Lower leg skin (tissue), 3 donors: ENCODE measurements at regions not wholly inside any gene's neighbourhood (a gene's known extent, or its start where the extent isn't known, plus 50 kb on each side); places are given as distances from the start of the nearest gene placed in this dataset.

Experiments used
- POLR2A ChIP-seq, 2 donors: fragments of 450-650 bp; IDR thresholded peaks; one replicate each; pipeline ENCODE4 v1.6.1; 2016 to 2017; ENCODE audit warnings: antibody characterized with exemption in 2 of 2, mild to moderate bottlenecking in 1 of 2, moderate library complexity in 1 of 2
- TF ChIP-seq, protein P1 (sequence below), 3 donors: fragments of 450-650 bp; IDR thresholded peaks; one replicate each; pipeline ENCODE4 v1.5.1; 2016; ENCODE audit warnings: antibody characterized with exemption in 3 of 3, mild to moderate bottlenecking in 3 of 3, moderate library complexity in 2 of 3

DNA sequence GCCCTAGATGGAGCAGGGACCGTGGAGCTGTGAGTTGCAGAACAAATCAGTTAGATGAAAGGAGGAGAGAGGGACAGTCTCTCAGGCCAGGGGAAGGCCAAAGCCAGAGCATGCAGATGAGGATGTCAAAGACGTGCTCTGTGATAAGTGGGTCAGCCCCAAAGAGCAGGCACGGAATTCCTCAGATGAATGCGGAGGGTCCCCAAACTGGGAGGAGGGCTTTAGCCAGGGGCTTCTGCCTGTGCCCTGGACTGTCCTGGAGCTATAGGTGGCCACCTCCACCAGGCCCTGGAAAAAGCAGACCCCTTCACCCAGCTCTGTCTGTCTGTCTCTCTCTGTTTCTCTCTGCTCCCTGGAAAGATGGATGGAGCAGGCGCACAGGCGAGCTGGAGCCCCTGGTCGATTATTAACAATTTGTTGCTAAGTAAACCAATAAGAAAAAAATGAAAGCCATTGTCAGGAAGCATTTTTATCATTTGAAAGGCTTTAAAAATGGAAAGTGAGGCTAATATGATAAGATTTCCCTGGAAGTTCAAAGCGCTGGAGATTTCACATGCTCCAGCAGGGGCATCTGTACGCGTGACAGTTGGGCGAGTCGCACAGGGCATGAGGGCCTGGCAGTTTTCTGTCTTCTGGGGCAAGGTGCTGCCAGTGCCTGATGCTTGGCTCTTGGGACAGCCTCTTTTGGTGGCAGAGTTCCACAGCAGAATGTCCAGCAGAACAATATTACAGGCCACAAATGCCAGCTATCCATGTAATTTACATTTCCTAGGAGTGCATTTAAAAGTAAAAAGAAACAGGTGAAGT, 241.0 kb downstream of the GLI2 start:
- TF ChIP-seq, protein P1, sequence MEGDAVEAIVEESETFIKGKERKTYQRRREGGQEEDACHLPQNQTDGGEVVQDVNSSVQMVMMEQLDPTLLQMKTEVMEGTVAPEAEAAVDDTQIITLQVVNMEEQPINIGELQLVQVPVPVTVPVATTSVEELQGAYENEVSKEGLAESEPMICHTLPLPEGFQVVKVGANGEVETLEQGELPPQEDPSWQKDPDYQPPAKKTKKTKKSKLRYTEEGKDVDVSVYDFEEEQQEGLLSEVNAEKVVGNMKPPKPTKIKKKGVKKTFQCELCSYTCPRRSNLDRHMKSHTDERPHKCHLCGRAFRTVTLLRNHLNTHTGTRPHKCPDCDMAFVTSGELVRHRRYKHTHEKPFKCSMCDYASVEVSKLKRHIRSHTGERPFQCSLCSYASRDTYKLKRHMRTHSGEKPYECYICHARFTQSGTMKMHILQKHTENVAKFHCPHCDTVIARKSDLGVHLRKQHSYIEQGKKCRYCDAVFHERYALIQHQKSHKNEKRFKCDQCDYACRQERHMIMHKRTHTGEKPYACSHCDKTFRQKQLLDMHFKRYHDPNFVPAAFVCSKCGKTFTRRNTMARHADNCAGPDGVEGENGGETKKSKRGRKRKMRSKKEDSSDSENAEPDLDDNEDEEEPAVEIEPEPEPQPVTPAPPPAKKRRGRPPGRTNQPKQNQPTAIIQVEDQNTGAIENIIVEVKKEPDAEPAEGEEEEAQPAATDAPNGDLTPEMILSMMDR (IDR thresholded peaks at IDR 0.05): no peak
- TF ChIP-seq POLR2A (IDR thresholded peaks at IDR 0.05): no peak
